ENCODE measurements at regions not wholly inside any gene's neighbourhood (a gene's known extent, or its start where the extent isn't known, plus 50 kb on each side); places are given as distances from the start of the nearest gene placed in this dataset.

DNA sequence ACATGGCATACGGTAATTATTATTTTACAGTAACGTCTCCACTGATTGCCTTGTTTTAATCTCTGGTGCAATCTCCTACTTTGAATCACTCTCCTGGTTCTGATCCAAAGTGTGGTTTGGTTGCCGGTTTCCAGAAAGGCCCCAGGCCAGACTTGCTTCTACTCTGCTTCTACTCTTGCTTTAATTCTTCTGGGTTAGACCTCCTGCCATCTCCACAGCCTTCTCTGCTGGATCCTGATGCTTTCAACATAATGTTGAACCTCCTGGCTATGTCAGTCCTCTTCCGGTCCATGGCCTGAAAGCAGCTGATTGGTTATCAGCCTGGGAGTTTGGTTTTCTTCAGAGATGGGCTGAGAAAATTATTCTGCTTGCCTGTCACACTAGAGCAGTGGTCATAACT lies 266.5 kb upstream of the RIMS1 start:
- TF ChIP-seq TAF1 (IDR thresholded peaks at IDR 0.05; ENCODE audit: borderline replicate concordance, insufficient read depth, low read length): no peak
- TF ChIP-seq, protein P1, sequence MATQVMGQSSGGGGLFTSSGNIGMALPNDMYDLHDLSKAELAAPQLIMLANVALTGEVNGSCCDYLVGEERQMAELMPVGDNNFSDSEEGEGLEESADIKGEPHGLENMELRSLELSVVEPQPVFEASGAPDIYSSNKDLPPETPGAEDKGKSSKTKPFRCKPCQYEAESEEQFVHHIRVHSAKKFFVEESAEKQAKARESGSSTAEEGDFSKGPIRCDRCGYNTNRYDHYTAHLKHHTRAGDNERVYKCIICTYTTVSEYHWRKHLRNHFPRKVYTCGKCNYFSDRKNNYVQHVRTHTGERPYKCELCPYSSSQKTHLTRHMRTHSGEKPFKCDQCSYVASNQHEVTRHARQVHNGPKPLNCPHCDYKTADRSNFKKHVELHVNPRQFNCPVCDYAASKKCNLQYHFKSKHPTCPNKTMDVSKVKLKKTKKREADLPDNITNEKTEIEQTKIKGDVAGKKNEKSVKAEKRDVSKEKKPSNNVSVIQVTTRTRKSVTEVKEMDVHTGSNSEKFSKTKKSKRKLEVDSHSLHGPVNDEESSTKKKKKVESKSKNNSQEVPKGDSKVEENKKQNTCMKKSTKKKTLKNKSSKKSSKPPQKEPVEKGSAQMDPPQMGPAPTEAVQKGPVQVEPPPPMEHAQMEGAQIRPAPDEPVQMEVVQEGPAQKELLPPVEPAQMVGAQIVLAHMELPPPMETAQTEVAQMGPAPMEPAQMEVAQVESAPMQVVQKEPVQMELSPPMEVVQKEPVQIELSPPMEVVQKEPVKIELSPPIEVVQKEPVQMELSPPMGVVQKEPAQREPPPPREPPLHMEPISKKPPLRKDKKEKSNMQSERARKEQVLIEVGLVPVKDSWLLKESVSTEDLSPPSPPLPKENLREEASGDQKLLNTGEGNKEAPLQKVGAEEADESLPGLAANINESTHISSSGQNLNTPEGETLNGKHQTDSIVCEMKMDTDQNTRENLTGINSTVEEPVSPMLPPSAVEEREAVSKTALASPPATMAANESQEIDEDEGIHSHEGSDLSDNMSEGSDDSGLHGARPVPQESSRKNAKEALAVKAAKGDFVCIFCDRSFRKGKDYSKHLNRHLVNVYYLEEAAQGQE (IDR thresholded peaks at IDR 0.05; ENCODE audit: insufficient read depth in 1 of 2, low read depth in 2 of 2, low read length in 2 of 2): no peak
- TF ChIP-seq POLR2AphosphoS5 (IDR thresholded peaks at IDR 0.05; ENCODE audit: low read depth, low read length): no peak
- TF ChIP-seq SIN3A (IDR thresholded peaks at IDR 0.05; ENCODE audit: borderline replicate concordance, insufficient read depth, low read length): no peak

All from PFSK-1 (cell line).